ENCODE measurements at regions not wholly inside any gene's neighbourhood (a gene's known extent, or its start where the extent isn't known, plus 50 kb on each side); places are given as distances from the start of the nearest gene placed in this dataset.

DNA sequence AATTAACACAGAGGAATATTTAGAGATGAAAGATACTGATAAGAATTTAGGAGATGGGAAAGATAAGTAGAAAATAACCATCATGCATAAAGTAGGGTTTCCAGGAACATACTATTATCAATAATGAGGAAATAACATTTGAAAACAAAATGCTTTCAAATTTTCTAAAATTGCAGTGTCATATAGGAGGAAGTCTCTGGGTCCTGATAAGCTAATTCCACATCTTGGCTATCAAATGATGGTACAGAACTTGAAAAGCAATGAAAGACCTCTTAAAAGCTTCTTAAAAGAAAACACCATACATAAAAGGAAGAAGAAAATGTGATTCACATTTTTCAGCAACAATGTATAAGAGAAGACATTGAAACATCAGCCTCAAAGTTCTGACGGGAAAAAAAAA is 1024.8 kb downstream of the TSN start:
- no peak for TF ChIP-seq CTCF (IDR thresholded peaks at IDR 0.05; ENCODE audit: unreplicated experiment)
- DNase-seq (ENCODE audit: unreplicated experiment): no peak
- H3K36me3 Mint-ChIP-seq (ENCODE audit: insufficient read depth, unreplicated experiment): no peaks in the 10 kb centered on the region
- no peak overlapping the region for H3K4me3 Mint-ChIP-seq (ENCODE audit: unreplicated experiment)
- no peaks in the 10 kb centered on the region for H3K4me1 Mint-ChIP-seq (ENCODE audit: insufficient read depth, unreplicated experiment)
- BruUV-seq (replicated peaks): no TSS peak
- CTCF ChIA-PET: interaction anchor here (0.7 kb wide), 1 partner anchor 1214 kb away, joined by 3 read pairs; no protein-coding TSS in a partner anchor
- H3K27me3 Mint-ChIP-seq (ENCODE audit: insufficient read depth, unreplicated experiment): no peaks in the 10 kb centered on the region
- H3K9me3 Mint-ChIP-seq (ENCODE audit: unreplicated experiment): peaks cover 1% of the 10 kb centered on the region
- POLR2A ChIA-PET: interaction anchor here (1.1 kb wide), 1 partner anchor 11 kb away, joined by 3 read pairs; no protein-coding TSS in a partner anchor
- no peak overlapping the region for H3K27ac Mint-ChIP-seq (ENCODE audit: low read depth, unreplicated experiment)
- intact Hi-C loops (cut with micrococcal nuclease): no loop called here

DNA sequence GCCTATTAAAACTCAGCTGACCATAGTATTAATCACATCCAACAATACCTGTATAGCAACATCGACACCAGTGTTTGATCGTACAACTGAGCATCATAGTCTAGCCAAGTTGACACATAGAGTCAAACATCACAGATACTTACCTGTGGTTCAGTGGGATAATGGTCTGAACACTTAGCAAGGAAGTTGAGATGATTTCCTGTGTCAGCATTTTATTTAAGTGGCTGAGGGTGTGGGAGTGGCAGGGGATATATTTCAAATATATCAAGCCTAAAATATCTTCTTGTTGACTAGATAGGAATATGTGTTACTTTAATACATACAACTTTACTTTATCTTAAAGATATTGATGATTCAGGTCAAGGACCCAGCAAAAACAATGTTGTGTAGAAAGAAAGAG is 1038.6 kb downstream of the TSN start:
- ChIA-PET CTCF (no interaction called here), POLR2A (no interaction called here)
- Mint-ChIP-seq H3K36me3 (ENCODE audit: insufficient read depth, unreplicated experiment) (no peaks in the 10 kb centered on the region), H3K27ac (ENCODE audit: low read depth, unreplicated experiment) (no peak overlapping the region), H3K27me3 (ENCODE audit: insufficient read depth, unreplicated experiment) (no peaks in the 10 kb centered on the region), H3K4me3 (ENCODE audit: unreplicated experiment) (no peak overlapping the region), H3K9me3 (ENCODE audit: unreplicated experiment) (no peaks in the 10 kb centered on the region), H3K4me1 (ENCODE audit: insufficient read depth, unreplicated experiment) (no peaks in the 10 kb centered on the region)
- BruUV-seq (replicated peaks): no TSS peak
- no peak for DNase-seq (ENCODE audit: unreplicated experiment)
- no peak for TF ChIP-seq CTCF (IDR thresholded peaks at IDR 0.05; ENCODE audit: unreplicated experiment)
- intact Hi-C loops (cut with micrococcal nuclease): no loop called here

DNA sequence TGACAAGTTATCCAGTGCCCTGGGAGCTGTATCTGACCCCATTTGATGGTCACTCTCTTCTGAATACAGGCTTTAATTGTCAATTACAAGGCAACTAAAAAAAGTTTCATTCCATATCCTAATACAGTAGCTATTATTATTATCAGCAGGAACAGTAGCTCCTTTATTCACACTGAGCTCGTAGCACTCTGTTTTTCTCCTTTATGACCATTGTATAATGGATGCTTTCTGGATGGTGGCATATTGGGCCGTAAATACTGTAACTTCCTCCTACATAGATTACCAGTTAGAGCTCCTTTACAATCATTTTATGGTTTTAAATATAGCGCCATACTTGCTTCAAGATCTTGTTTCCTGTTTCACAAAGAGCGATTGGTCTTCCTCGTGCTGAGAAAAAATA is 1040.3 kb downstream of the TSN start:
- CTCF ChIA-PET: no interaction called here
- H3K36me3 Mint-ChIP-seq (ENCODE audit: insufficient read depth, unreplicated experiment): no peaks in the 10 kb centered on the region
- no peak for TF ChIP-seq CTCF (IDR thresholded peaks at IDR 0.05; ENCODE audit: unreplicated experiment)
- H3K9me3 Mint-ChIP-seq (ENCODE audit: unreplicated experiment): no peaks in the 10 kb centered on the region
- no peak for DNase-seq (ENCODE audit: unreplicated experiment)
- no peak overlapping the region for H3K4me3 Mint-ChIP-seq (ENCODE audit: unreplicated experiment)
- H3K27ac Mint-ChIP-seq (ENCODE audit: low read depth, unreplicated experiment): no peak overlapping the region
- intact Hi-C loops (cut with micrococcal nuclease): no loop called here
- no peaks in the 10 kb centered on the region for H3K4me1 Mint-ChIP-seq (ENCODE audit: insufficient read depth, unreplicated experiment)
- BruUV-seq (replicated peaks): no TSS peak
- no peaks in the 10 kb centered on the region for H3K27me3 Mint-ChIP-seq (ENCODE audit: insufficient read depth, unreplicated experiment)
- POLR2A ChIA-PET: no interaction called here

DNA sequence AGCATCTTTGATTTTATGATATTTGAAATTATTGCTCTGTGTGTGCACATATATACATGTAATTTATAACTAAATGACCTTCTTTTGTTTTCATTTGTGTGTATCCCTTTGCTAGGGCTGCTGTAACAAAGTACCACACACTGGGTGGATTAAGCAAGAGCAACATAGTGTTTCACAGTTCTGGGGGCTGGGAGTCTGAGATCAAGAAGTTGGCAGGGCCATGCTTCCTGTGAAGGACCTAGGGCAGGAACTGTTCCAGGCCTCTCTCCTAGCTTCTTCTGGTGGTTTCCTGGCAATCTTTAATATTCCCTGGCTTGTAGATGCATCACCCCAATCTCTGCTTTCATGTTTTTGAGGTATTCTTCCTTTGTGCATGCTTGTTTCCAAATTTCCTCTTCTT is 1043.9 kb downstream of the TSN start:
- CTCF ChIA-PET: interaction anchor here (1.5 kb wide), 1 partner anchor 15 kb away, joined by 4 read pairs; no protein-coding TSS in a partner anchor
- TF ChIP-seq CTCF (IDR thresholded peaks at IDR 0.05; ENCODE audit: unreplicated experiment): no peak
- DNase-seq (ENCODE audit: unreplicated experiment): peak; percentile 13
- Mint-ChIP-seq H3K4me3 (ENCODE audit: unreplicated experiment) (no peak overlapping the region), H3K36me3 (ENCODE audit: insufficient read depth, unreplicated experiment) (no peaks in the 10 kb centered on the region), H3K27ac (ENCODE audit: low read depth, unreplicated experiment) (no peak overlapping the region), H3K9me3 (ENCODE audit: unreplicated experiment) (no peaks in the 10 kb centered on the region), H3K27me3 (ENCODE audit: insufficient read depth, unreplicated experiment) (no peaks in the 10 kb centered on the region), H3K4me1 (ENCODE audit: insufficient read depth, unreplicated experiment) (peaks cover 4% of the 10 kb centered on the region)
- BruUV-seq (replicated peaks): no TSS peak
- POLR2A ChIA-PET: no interaction called here
- intact Hi-C loops (cut with micrococcal nuclease): no loop called here
